Activated gamma-delta T cell treated with Interleukin-2 at 50 U/mL for 16 hours (primary cell): ENCODE measurements at regions not wholly inside any gene's neighbourhood (a gene's known extent, or its start where the extent isn't known, plus 50 kb on each side); places are given as distances from the start of the nearest gene placed in this dataset.

Source experiments
- DNase-seq: peaks from one replicate; pipeline ENCODE4 v3.0.0-alpha.2; 2020

DNA sequence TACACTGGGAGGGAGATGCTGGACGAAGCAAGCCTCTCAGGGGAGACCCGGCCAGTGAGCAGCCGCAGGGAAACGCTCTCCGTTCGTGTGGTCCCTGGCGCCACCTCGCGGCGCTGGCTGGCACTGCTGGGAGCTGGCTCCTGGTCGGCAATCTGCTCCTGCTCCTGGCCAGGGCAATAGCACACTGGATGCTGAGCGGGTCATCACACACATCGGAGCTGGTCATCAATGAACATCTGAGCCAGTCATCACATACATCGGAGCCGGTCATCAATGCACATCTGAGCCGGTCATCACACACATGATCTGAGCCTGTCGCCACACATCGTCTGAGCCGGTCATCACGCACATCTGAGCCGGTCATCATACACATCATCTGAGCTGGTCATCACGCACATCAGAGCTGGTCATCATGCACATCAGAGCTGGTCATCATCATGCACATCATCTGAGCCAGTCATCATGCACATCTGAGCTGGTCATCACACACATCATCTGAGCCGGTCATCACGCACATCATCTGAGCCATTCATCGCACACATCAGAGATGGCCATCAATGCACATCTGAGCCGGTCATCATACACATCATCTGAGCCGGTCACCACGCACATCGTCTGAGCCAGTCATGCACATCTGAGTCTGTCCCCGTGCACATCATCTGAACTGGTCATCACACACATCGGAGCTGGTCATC is 217.3 kb downstream of the RBFOX3 start:
- peak; percentile 59 for DNase-seq

DNA sequence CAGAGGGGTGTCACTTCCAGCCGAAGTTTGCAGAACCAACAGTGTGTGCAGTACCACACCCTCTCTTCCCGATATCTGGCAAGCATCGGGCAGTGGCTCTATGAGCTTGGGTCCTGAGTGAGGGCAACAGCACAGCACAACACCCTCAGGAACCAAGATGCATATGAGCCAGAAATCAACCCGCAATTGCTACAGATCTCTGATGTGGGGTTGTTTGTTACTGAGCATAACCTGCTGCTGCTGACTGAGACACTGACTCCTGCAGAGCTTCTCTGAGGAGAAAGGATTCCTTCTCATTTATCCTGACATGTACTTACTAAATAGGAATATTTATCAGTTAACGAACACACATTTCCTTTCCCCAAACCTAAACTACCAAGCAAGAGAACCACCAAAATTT is 218.3 kb downstream of the RBFOX3 start:
- DNase-seq, result no peak

DNA sequence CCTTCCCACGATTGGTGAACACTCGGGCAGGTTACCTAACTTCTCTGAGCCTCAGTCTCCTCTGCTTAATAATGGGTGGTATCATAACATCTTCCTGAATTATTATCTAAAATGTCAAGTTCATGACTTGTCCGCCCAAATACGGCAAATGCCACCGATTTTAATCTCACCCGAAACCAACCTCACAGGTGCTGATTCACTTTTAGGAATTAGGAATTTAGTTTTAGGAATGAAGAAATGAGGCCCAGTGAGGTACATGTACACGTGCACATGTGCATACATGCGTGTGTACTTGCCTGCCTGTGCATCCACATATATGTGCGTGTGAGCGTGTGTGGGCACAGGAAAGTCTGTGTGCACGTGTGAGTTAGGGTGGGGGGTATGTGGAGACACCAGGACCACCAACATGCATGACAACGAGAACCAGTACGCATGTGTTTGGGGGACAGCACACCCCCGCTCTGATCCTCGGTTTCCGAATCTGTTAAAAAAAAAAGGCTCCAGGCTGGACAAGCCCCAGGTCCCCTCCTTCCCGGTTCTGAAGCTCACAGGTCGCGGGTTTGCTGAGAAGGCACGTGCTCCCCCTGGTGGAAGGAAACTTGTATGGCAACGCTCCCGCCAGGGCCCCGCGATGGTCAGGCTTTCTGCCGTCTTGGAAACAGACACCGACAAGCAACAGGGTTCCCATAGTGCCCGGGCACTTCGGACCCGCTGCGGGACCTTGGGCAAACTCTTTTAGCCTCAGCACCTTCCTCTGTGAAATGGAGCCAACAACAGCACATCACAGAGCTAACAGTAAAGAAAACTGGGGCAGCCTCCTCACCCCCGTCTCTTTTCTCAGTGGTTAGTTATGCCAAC is 219.2 kb downstream of the RBFOX3 start:
- DNase-seq, result peak; percentile 61

DNA sequence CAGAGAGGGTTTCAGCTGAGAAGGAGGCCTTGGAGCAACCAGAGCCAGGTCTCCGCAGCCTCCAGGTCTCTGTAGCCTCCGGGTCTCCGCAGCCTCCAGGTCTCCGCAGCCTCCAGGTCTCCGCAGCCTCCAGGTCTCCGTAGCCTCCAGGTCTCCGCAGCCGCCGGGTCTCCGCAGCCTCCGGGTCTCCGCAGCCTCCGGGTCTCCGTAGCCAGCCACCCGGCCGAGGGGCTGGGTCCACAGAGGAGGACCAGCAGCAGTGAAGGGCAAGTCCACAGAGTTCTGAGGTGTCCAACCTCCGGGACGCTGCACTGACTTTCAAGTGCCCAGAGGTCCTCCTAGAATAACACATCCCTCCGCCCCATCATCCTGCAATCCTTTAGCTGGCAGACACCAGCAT is 221.0 kb downstream of the RBFOX3 start:
- DNase-seq, result no peak

DNA sequence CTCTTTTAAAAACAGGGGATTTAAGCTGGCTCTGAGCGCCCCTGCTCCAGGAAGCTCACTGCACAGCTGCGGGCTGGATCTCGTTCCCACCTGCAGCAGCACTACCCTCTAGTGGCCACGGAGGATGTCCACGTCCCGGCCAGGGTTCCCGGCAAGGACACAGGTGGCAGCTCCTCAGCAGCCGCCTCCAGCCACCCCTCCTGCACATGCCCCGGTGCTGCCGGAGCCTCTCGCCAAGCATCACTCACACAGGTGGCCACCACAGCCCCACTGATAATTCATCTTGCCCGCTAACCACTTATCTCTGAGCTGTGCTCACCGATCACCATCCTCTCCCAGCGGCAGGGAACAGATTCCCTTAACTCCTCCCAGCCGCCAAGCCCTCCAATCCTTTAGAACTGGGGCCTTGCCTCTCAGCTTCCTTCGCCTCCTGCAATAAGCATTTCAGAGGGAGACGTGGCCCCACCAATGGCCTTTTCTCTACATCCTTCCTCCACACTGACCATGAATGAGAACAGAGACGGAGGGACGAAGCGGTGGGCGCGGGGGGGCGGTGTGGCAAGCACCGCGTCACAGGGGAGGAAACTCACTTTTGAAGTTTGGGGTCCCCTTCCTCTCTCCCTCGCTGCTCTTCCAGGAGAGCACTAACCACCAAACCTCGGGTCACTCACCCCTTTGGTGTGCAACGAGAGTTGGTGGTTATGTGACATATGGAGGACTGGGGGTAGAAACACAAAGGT is 222.1 kb downstream of the RBFOX3 start:
- DNase-seq, result no peak

GRCh38 chr17:79387783-79388182 is 223.1 kb downstream of the RBFOX3 start:
- no peak for DNase-seq

- no peak for DNase-seq
Measured at GRCh38 chr17:79385962-79386563, 224.8 kb downstream of the RBFOX3 start.

DNA sequence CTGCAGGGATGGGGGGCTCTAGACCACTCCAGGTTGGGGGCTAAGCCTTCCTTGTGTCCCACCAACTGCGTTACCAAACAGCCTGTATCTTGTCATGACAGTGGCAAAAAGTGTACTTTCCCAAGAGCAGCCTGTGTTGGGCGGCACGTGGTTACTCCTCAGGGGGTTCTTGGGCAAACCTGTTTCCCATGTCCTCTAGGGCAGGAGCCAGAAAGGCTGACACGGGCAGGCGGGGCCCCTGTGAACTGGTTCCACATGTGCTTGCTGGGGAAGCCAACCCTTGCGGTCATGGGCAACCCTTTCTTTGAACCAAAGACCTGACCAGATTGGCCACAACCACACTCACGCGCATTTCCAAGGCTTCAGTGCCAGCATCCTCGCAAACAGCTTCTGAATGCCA is 228.5 kb downstream of the RBFOX3 start:
- DNase-seq, result no peak

GRCh38 chr17:79379700-79380445 is 231.0 kb downstream of the RBFOX3 start:
- DNase-seq, result no peak

- DNase-seq, result no peak
Measured at GRCh38 chr17:79377230-79377786, 233.5 kb downstream of the RBFOX3 start.

DNA sequence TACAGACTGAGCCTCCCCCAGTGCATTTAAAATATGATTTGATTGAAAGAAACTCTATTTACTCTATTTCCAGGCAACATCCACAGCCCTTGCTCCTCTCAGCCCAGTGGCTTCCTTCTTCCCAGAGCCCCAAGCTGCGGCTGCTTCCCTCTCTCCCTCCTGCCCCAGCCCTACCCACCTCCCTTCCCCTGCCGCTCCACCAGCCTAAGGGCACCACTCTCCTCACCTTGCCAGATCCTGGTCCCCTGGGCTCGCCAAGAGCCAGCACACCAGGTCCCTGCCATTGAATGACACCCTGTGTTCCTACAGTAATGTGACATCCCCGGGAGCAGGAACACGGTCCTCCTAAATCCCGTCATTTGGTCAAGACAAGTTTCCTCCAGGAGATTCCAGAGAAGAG is 236.0 kb downstream of the RBFOX3 start:
- no peak for DNase-seq

- DNase-seq, result no peak
Measured at GRCh38 chr17:79374087-79374689, 236.7 kb downstream of the RBFOX3 start.

GRCh38 chr17:79372470-79373238 is 238.2 kb downstream of the RBFOX3 start:
- DNase-seq, result no peak

- no peak for DNase-seq
Measured at GRCh38 chr17:79371984-79372383, 238.9 kb downstream of the RBFOX3 start.

DNA sequence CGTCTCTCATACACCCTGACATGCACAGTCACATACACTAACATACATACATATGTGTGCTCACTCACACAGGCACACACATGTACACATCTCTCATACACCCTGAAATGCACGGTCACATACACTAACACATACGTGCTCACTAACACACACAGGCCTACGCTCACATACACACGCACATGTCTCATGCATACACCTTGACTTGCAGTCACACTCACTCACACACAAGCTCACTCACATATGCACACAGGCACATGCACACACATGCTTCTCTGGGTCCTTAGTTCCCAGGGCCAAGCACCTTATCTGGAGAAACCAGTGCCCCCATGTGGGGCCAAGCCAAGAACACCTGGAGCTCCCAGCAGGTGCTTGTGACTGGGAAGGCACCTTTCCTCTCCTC is 240.3 kb downstream of the RBFOX3 start:
- DNase-seq, result no peak

- DNase-seq, result no peak
Measured at GRCh38 chr17:79370126-79370525, 240.7 kb downstream of the RBFOX3 start.

DNA sequence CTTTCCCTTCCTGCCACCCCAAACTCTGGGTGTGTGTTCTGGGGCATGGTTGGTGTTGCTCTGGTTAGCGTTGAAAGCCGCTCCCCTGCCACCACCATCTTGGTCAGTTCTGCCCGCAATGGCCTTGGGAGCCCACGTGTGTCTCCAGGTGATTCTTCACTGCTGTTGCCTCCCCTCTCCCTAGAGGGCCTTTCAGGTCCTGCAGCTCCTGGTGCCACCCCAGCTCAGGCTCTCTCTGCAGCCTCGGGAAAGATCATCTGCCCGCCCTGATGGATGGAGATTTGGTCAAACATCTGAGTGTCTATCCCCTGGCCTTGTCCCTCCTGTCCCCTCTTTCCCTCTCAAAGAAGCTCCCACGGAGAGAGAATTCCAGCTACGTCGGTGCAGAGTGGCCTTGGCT is 241.3 kb downstream of the RBFOX3 start:
- DNase-seq, result no peak

DNA sequence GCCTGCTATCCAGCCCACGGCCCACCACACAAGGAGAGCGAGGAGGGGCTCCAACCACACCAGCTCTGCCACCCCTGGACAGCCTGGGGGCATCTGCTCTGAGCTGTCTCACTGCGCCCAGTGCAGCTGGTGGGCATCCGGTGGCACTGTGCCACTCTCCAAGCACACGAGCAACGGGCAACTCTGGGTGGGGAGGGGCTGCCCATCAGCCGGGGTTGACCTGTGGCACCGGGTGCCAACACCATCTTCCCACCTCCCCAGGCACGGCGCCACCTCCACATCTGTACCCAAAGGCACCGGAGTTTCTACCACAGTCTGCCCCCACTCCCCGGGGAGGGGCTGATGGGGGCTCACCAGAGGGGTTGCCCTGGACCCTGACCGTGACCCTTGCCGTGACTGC is 241.8 kb downstream of the RBFOX3 start:
- no peak for DNase-seq

GRCh38 chr17:79368521-79368920 is 242.3 kb downstream of the RBFOX3 start:
- DNase-seq, result no peak

GRCh38 chr17:79366988-79367571 is 243.8 kb downstream of the RBFOX3 start:
- DNase-seq, result no peak
